ENCODE measurements at regions not wholly inside any gene's neighbourhood (a gene's known extent, or its start where the extent isn't known, plus 50 kb on each side); places are given as distances from the start of the nearest gene placed in this dataset.

GRCh38 chr1:114208106-114208505, 54.4 kb upstream of the SYT6 start:
- TF ChIP-seq CTCF (IDR thresholded peaks at IDR 0.05; ENCODE audit: insufficient read depth, low read length, poor library complexity, severe bottlenecking), result no peak
- TF ChIP-seq EZH2phosphoT487 (conservative IDR thresholded peaks at IDR 0.05; ENCODE audit: low read length), result no peak

Measured in SU-DHL-6 (cell line).